Ureter (tissue), 1 donor: ENCODE measurements at regions not wholly inside any gene's neighbourhood (a gene's known extent, or its start where the extent isn't known, plus 50 kb on each side); places are given as distances from the start of the nearest gene placed in this dataset.
"Not testable (repeated sequence)": the region's sequence is repeated elsewhere in the genome, so short reads cannot be mapped to it uniquely, and the experiment has no call there.

Experiments used
- DNase-seq: peaks from one replicate; pipeline ENCODE4 v3.0.0-alpha.2; 2020; ENCODE audit warnings: low spot score
- donor health status: DM: yes; HTN: yes; CAD: no.

GRCh38 chr13:64782466-64782865 is 2447.7 kb downstream of the PCDH9 start:
- no peak for DNase-seq

- DNase-seq, result no peak
Measured at GRCh38 chr13:64778002-64778401, 2452.1 kb downstream of the PCDH9 start.

GRCh38 chr13:64774915-64775314 is 2455.2 kb downstream of the PCDH9 start:
- DNase-seq, result no peak

GRCh38 chr13:64770743-64771142 is 2459.4 kb downstream of the PCDH9 start:
- DNase-seq, result no peak

- DNase-seq, result no peak
Measured at GRCh38 chr13:64767054-64767453, 2463.1 kb downstream of the PCDH9 start.

- DNase-seq, result no peak
Measured at GRCh38 chr13:64765636-64766035, 2464.5 kb downstream of the PCDH9 start.

GRCh38 chr13:64758521-64759244 is 2471.5 kb downstream of the PCDH9 start:
- no peak for DNase-seq

GRCh38 chr13:64756621-64757020 is 2473.5 kb downstream of the PCDH9 start:
- no peak for DNase-seq

- no peak for DNase-seq
Measured at GRCh38 chr13:64755961-64756360, 2474.2 kb downstream of the PCDH9 start.

GRCh38 chr13:64753233-64754000 is 2476.7 kb downstream of the PCDH9 start:
- DNase-seq, result no peak

- no peak for DNase-seq
Measured at GRCh38 chr13:64749301-64749700, 2480.8 kb downstream of the PCDH9 start.

GRCh38 chr13:64746845-64747244 is 2483.3 kb downstream of the PCDH9 start:
- no peak for DNase-seq

GRCh38 chr13:64740493-64740892 is 2489.6 kb downstream of the PCDH9 start:
- no peak for DNase-seq

GRCh38 chr13:64725492-64725891 is 2504.6 kb downstream of the PCDH9 start:
- DNase-seq, result no peak

- DNase-seq, result no peak
Measured at GRCh38 chr13:64723724-64724123, 2506.4 kb downstream of the PCDH9 start.

GRCh38 chr13:64718116-64718515 is 2512.0 kb downstream of the PCDH9 start:
- DNase-seq, result no peak

- DNase-seq, result no peak
Measured at GRCh38 chr13:64716936-64717335, 2513.2 kb downstream of the PCDH9 start.

GRCh38 chr13:64709079-64709478 is 2521.1 kb downstream of the PCDH9 start:
- DNase-seq, result no peak

- no peak for DNase-seq
Measured at GRCh38 chr13:64704121-64704649, 2526.0 kb downstream of the PCDH9 start.

GRCh38 chr13:64697226-64697625 is 2532.9 kb downstream of the PCDH9 start:
- no peak for DNase-seq

GRCh38 chr13:64688893-64689677 is 2541.1 kb downstream of the PCDH9 start:
- DNase-seq, result no peak

- DNase-seq, result not testable (repeated sequence)
Measured at GRCh38 chr13:64686536-64686935, 2543.6 kb downstream of the PCDH9 start.
